HG02870 (cell line): ENCODE measurements at regions not wholly inside any gene's neighbourhood (a gene's known extent, or its start where the extent isn't known, plus 50 kb on each side); places are given as distances from the start of the nearest gene placed in this dataset.

ENCODE experiments used
- ATAC-seq: cut with Tn5 transposase; IDR thresholded peaks from one replicate; pipeline ENCODE4 v1.9.1; 2021; ENCODE audit warnings: mild to moderate bottlenecking, moderate library complexity; ENCODE audit not compliant: unreplicated experiment

GRCh38 chr12:126469211-126469610, 1404.0 kb downstream of the AACS start:
- ATAC-seq = no peak

GRCh38 chr12:126474703-126475102, 1409.5 kb downstream of the AACS start:
- ATAC-seq = no peak

- ATAC-seq = no peak
Observed at GRCh38 chr12:126480451-126480850, 1415.2 kb downstream of the AACS start.

- ATAC-seq = no peak
Observed at GRCh38 chr12:126481688-126482087, 1416.5 kb downstream of the AACS start.

- ATAC-seq = no peak
Observed at GRCh38 chr12:126482238-126482889, 1417.1 kb downstream of the AACS start.

GRCh38 chr12:126483145-126484068, 1418.2 kb downstream of the AACS start:
- ATAC-seq = no peak

- no peak for ATAC-seq
Observed at GRCh38 chr12:126487431-126487980, 1422.3 kb downstream of the AACS start.

- no peak for ATAC-seq
Observed at GRCh38 chr12:126488806-126489205, 1423.6 kb downstream of the AACS start.

- no peak for ATAC-seq
Observed at GRCh38 chr12:126492181-126492580, 1426.9 kb downstream of the AACS start.

GRCh38 chr12:126493366-126494108, 1428.3 kb downstream of the AACS start:
- no peak for ATAC-seq

- ATAC-seq = no peak
Observed at GRCh38 chr12:126496201-126496600, 1431.0 kb downstream of the AACS start.

GRCh38 chr12:126506426-126507182, 1441.4 kb downstream of the AACS start:
- no peak for ATAC-seq

GRCh38 chr12:126507231-126507630, 1442.0 kb downstream of the AACS start:
- ATAC-seq = no peak

- ATAC-seq = no peak
Observed at GRCh38 chr12:126509572-126509971, 1444.3 kb downstream of the AACS start.

- ATAC-seq = no peak
Observed at GRCh38 chr12:126510630-126511029, 1445.4 kb downstream of the AACS start.

- no peak for ATAC-seq
Observed at GRCh38 chr12:126512916-126513913, 1448.0 kb downstream of the AACS start.

GRCh38 chr12:126518596-126519200, 1453.5 kb downstream of the AACS start:
- no peak for ATAC-seq

GRCh38 chr12:126519833-126520232, 1454.6 kb downstream of the AACS start:
- ATAC-seq = no peak

- no peak for ATAC-seq
Observed at GRCh38 chr12:126523891-126524290, 1458.7 kb downstream of the AACS start.
